ENCODE measurements at regions not wholly inside any gene's neighbourhood (a gene's known extent, or its start where the extent isn't known, plus 50 kb on each side); places are given as distances from the start of the nearest gene placed in this dataset.

- no peaks in the 10 kb centered on the region for H3K36me3 ChIP-seq (ENCODE audit: low read depth)
- CTCF ChIA-PET: no interaction called here
- no peak for DNase-seq
- no peaks in the 10 kb centered on the region for H3F3A ChIP-seq (ENCODE audit: insufficient read depth, low read depth)
- H3K9me3 ChIP-seq (ENCODE audit: insufficient read depth, low read depth): no peaks in the 10 kb centered on the region
- POLR2A ChIA-PET (ENCODE audit: unreplicated experiment): no interaction called here
- no peak overlapping the region for H3K4me3 ChIP-seq
- no peak overlapping the region for H3K27ac ChIP-seq
- H4K20me1 ChIP-seq (ENCODE audit: insufficient read depth): no peaks in the 10 kb centered on the region
- no peak overlapping the region for H2AFZ ChIP-seq
- BruUV-seq (replicated peaks): no TSS peak
- no peak overlapping the region for H3K4me2 ChIP-seq
- TF ChIP-seq CTCF (conservative IDR thresholded peaks at IDR 0.05) (no peak), EZH2 (IDR thresholded peaks at IDR 0.05; ENCODE audit: low read depth) (no peak)
- H3K79me2 ChIP-seq (ENCODE audit: low read depth): no peaks in the 10 kb centered on the region
- intact Hi-C loops (cut with micrococcal nuclease; ENCODE audit: unreplicated experiment): no loop called here
- no peaks in the 10 kb centered on the region for H3K9me2 ChIP-seq (ENCODE audit: insufficient read depth)
- peaks cover 96% of the 10 kb centered on the region for H3K27me3 ChIP-seq (ENCODE audit: insufficient read depth, low read depth)
- no peaks in the 10 kb centered on the region for H3K4me1 ChIP-seq (replicated peaks; ENCODE audit: insufficient read depth)
These were observed 72.3 kb upstream of the SNTG2 start for GRCh38 chr2:878245-878930.

GRCh38 chr2:877747-878146, 72.9 kb upstream of the SNTG2 start:
- DNase-seq: no peak
- H3K4me3 ChIP-seq: no peak overlapping the region
- H3K27me3 ChIP-seq (ENCODE audit: insufficient read depth, low read depth): peaks cover 96% of the 10 kb centered on the region
- H3K36me3 ChIP-seq (ENCODE audit: low read depth): no peaks in the 10 kb centered on the region
- no peaks in the 10 kb centered on the region for H3K9me2 ChIP-seq (ENCODE audit: insufficient read depth)
- no peak overlapping the region for H3K27ac ChIP-seq
- intact Hi-C loops (cut with micrococcal nuclease; ENCODE audit: unreplicated experiment): no loop called here
- CTCF ChIA-PET: no interaction called here
- no peak for TF ChIP-seq CTCF (conservative IDR thresholded peaks at IDR 0.05)
- TF ChIP-seq EZH2 (IDR thresholded peaks at IDR 0.05; ENCODE audit: low read depth): no peak
- H3K9me3 ChIP-seq (ENCODE audit: insufficient read depth, low read depth): no peaks in the 10 kb centered on the region
- no peaks in the 10 kb centered on the region for H3K79me2 ChIP-seq (ENCODE audit: low read depth)
- no peaks in the 10 kb centered on the region for H4K20me1 ChIP-seq (ENCODE audit: insufficient read depth)
- no peak overlapping the region for H2AFZ ChIP-seq
- H3F3A ChIP-seq (ENCODE audit: insufficient read depth, low read depth): no peaks in the 10 kb centered on the region
- POLR2A ChIA-PET (ENCODE audit: unreplicated experiment): no interaction called here
- no peaks in the 10 kb centered on the region for H3K4me1 ChIP-seq (replicated peaks; ENCODE audit: insufficient read depth)
- H3K4me2 ChIP-seq: no peak overlapping the region
- no TSS peak for BruUV-seq (replicated peaks)

GRCh38 chr2:875687-876615, 74.7 kb upstream of the SNTG2 start:
- H3K27ac ChIP-seq: no peak overlapping the region
- no peak for TF ChIP-seq CTCF (conservative IDR thresholded peaks at IDR 0.05)
- no peak for TF ChIP-seq EZH2 (IDR thresholded peaks at IDR 0.05; ENCODE audit: low read depth)
- DNase-seq: no peak
- intact Hi-C loops (cut with micrococcal nuclease; ENCODE audit: unreplicated experiment): no loop called here
- CTCF ChIA-PET: no interaction called here
- no peaks in the 10 kb centered on the region for H3K4me1 ChIP-seq (replicated peaks; ENCODE audit: insufficient read depth)
- no TSS peak for BruUV-seq (replicated peaks)
- H3F3A ChIP-seq (ENCODE audit: insufficient read depth, low read depth): no peaks in the 10 kb centered on the region
- POLR2A ChIA-PET (ENCODE audit: unreplicated experiment): no interaction called here
- H3K36me3 ChIP-seq (ENCODE audit: low read depth): no peaks in the 10 kb centered on the region
- H3K9me2 ChIP-seq (ENCODE audit: insufficient read depth): no peaks in the 10 kb centered on the region
- H3K4me2 ChIP-seq: no peak overlapping the region
- no peak overlapping the region for H3K4me3 ChIP-seq
- no peaks in the 10 kb centered on the region for H3K9me3 ChIP-seq (ENCODE audit: insufficient read depth, low read depth)
- no peak overlapping the region for H2AFZ ChIP-seq
- H3K27me3 ChIP-seq (ENCODE audit: insufficient read depth, low read depth): peaks cover 96% of the 10 kb centered on the region
- no peaks in the 10 kb centered on the region for H3K79me2 ChIP-seq (ENCODE audit: low read depth)
- H4K20me1 ChIP-seq (ENCODE audit: insufficient read depth): no peaks in the 10 kb centered on the region
